Endothelial cell of umbilical vein (primary cell): ENCODE measurements at regions not wholly inside any gene's neighbourhood (a gene's known extent, or its start where the extent isn't known, plus 50 kb on each side); places are given as distances from the start of the nearest gene placed in this dataset.

Source experiments
- BruUV-seq: library from RNA; stranded (reverse); fragments of 400-500 nt; replicated peaks from 2 replicates; lab custom pipeline; 2021; lab: Mats Ljungman, UMichigan
- CTCF ChIA-PET: fragments of 300-600, 350-600 bp; sonication (Branson Sonifier 250); formaldehyde crosslinking; loops from one replicate; lab custom pipeline; 2021; ENCODE audit warnings: antibody characterized with exemption, inconsistent platforms; lab: Charles Lee
- POLR2A ChIA-PET: fragments of 300-600, 350-600 bp; sonication (Branson Sonifier 250); formaldehyde crosslinking; loops from one replicate; lab custom pipeline; 2021; ENCODE audit warnings: antibody characterized with exemption, inconsistent platforms; lab: Charles Lee
- DNase-seq: peaks from one replicate; pipeline ENCODE4 v3.0.0-alpha.2; 2011; ENCODE audit warnings: low read depth, low spot score
- FAIRE-seq: peaks from 2 replicates; lab custom pipeline; 2011; peaks lifted over from hg19 to GRCh38; lab: Jason Lieb, UNC
- H2AFZ ChIP-seq: 2 replicates; pipeline ENCODE4 v1.6.0; 2012; ENCODE audit warnings: low read depth, low read length, control low read depth, inconsistent platforms
- H3K27ac ChIP-seq: 2 replicates; pipeline ENCODE4 v1.5.1; 2011; ENCODE audit warnings: low read depth, mild to moderate bottlenecking, control low read depth, low read length, moderate library complexity; ENCODE audit not compliant: insufficient read depth
- H3K27me3 ChIP-seq, 2 experiments: 2 replicates each; pipeline versions ENCODE4 v1.6.0 to v1.6.1; 2011; ENCODE audit warnings: low read length in 2 of 2, mixed read lengths in 1 of 2; ENCODE audit not compliant: control insufficient read depth in 2 of 2, insufficient read depth in 2 of 2
- H3K36me3 ChIP-seq, 2 experiments: 2 replicates in 1 of 2; 3 replicates in 1 of 2; pipeline ENCODE4 v1.5.1; 2011; ENCODE audit warnings: low read length in 2 of 2, mild to moderate bottlenecking in 1 of 2, moderate library complexity in 1 of 2; ENCODE audit not compliant: control insufficient read depth in 2 of 2, insufficient read depth in 2 of 2; ENCODE audit errors: extremely low read depth in 1 of 2
- H3K4me1 ChIP-seq: 3 replicates; pipeline ENCODE4 v1.5.1; 2011; ENCODE audit warnings: mild to moderate bottlenecking, low read length; ENCODE audit not compliant: control insufficient read depth, insufficient read depth; ENCODE audit errors: extremely low read depth
- H3K4me2 ChIP-seq: 2 replicates; pipeline ENCODE4 v1.6.1; 2011; ENCODE audit warnings: low read length, control low read depth, mixed read lengths; ENCODE audit not compliant: insufficient read depth
- H3K4me3 ChIP-seq, 3 experiments: fragments of 200-600 bp in 1 of 3; sonication (generic), shearing (Covaris generic) in 1 of 3; replicated peaks in 1 of 3; 2 replicates each; pipeline ENCODE4 v1.5.1; 2011 to 2016; ENCODE audit warnings: control low read depth in 3 of 3, low read length in 3 of 3, mild to moderate bottlenecking in 2 of 3, inconsistent platforms in 1 of 3, low read depth in 1 of 3, moderate library complexity in 1 of 3; ENCODE audit not compliant: insufficient read depth in 1 of 3
- H3K79me2 ChIP-seq: 2 replicates; pipeline ENCODE4 v1.6.0; 2012; ENCODE audit warnings: low read length, inconsistent platforms; ENCODE audit not compliant: control insufficient read depth, insufficient read depth
- H3K9ac ChIP-seq: replicated peaks from 2 replicates; pipeline ENCODE3; 2011; ENCODE audit warnings: low read length, control low read depth; ENCODE audit not compliant: insufficient read depth; ENCODE audit errors: extremely low read depth
- H3K9me1 ChIP-seq: replicated peaks from 3 replicates; pipeline ENCODE4 v1.6.0; 2011; ENCODE audit warnings: mild to moderate bottlenecking, low read length; ENCODE audit not compliant: control insufficient read depth, insufficient read depth; ENCODE audit errors: extremely low read depth
- H3K9me3 ChIP-seq: replicated peaks from 2 replicates; pipeline ENCODE4 v1.5.1; 2012; ENCODE audit warnings: low read length, inconsistent platforms; ENCODE audit not compliant: control insufficient read depth, insufficient read depth
- H4K20me1 ChIP-seq: replicated peaks from 2 replicates; pipeline ENCODE3; 2011; ENCODE audit warnings: mild to moderate bottlenecking, low read length; ENCODE audit not compliant: control insufficient read depth, insufficient read depth; ENCODE audit errors: extremely low read depth
- CTCF ChIP-seq, 2 donors: IDR thresholded peaks; 1 replicate in 1 of 2; 2 replicates in 1 of 2; pipeline ENCODE4 v1.5.1; 2011; ENCODE audit warnings: low read length in 2 of 2, mild to moderate bottlenecking in 2 of 2, moderate library complexity in 2 of 2, control low read depth in 1 of 2, inconsistent platforms in 1 of 2, low read depth in 1 of 2; ENCODE audit not compliant: insufficient read depth in 1 of 2; ENCODE audit errors: extremely low read depth in 1 of 2
- EZH2 ChIP-seq: IDR thresholded peaks from 2 replicates; pipeline ENCODE4 v1.6.1; 2012; ENCODE audit warnings: borderline replicate concordance, low read depth, mild to moderate bottlenecking, moderate library complexity, low read length, inconsistent platforms; ENCODE audit not compliant: severe bottlenecking
- FOS ChIP-seq: IDR thresholded peaks from 2 replicates; pipeline ENCODE4 v1.6.1; 2011; ENCODE audit warnings: mild to moderate bottlenecking, low read length, moderate library complexity, borderline replicate concordance; ENCODE audit not compliant: insufficient read depth
- GATA2 ChIP-seq: IDR thresholded peaks from 2 replicates; pipeline ENCODE4 v1.7.0; 2011; ENCODE audit warnings: low read depth, mild to moderate bottlenecking, moderate library complexity, mixed read lengths, low read length; ENCODE audit not compliant: insufficient read length, insufficient read depth
- JUN ChIP-seq: IDR thresholded peaks from 2 replicates; pipeline ENCODE4 v1.6.1; 2011; ENCODE audit warnings: borderline replicate concordance, low read depth; ENCODE audit not compliant: insufficient read length, insufficient read depth
- MAX ChIP-seq: IDR thresholded peaks from 2 replicates; pipeline ENCODE4 v1.6.1; 2011; ENCODE audit not compliant: insufficient read depth, insufficient read length
- MYC ChIP-seq: IDR thresholded peaks from one replicate; pipeline ENCODE4 v1.6.1; 2011; ENCODE audit warnings: mild to moderate bottlenecking, low read depth, low read length
- POLR2A ChIP-seq: IDR thresholded peaks from 2 replicates; pipeline ENCODE4 v1.6.1; 2012; ENCODE audit warnings: low read depth, mild to moderate bottlenecking, control low read depth, low read length
- POLR2AphosphoS5 ChIP-seq: IDR thresholded peaks from 2 replicates; pipeline ENCODE4 v1.6.1; 2012; ENCODE audit warnings: low read depth, mild to moderate bottlenecking, control low read depth, low read length, moderate library complexity; ENCODE audit not compliant: insufficient read depth
- dilution Hi-C: fragments of 300-500 bp; cut with MboI; formaldehyde crosslinking; loops from one replicate; pipeline ENCODE4 v1.15.0; 2019; ENCODE audit warnings: low sequenced_read_pairs; ENCODE audit not compliant: extremely low pct_ligation_motif_present
- intact Hi-C: fragments of 100-400 bp; cut with micrococcal nuclease; formaldehyde crosslinking; loops from one replicate; pipeline ENCODE4 v1.10.0; 2022

DNA sequence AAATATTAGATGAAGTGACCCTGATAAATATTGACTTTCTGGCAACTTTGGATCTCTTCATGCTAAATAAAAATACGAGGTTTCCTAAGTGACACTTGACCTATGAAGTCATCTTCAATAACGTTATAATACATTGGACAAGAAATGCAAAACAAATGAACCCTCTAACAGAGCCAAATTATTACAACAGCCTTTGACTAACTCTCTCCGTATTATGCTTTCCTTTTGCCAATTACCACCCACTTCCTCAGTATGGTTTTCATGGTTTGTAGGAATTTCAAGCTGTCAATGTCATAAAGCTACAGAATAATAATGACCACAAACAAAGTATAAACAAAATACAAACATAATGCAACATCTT, 210.5 kb downstream of the MOXD1 start:
- FAIRE-seq (no peak), DNase-seq (peak; percentile 37)
- H3K79me2 ChIP-seq = no peaks in the 10 kb centered on the region
- no peak overlapping the region for H3K4me3 ChIP-seq
- no peaks in the 10 kb centered on the region for H3K36me3 ChIP-seq
- H3K9ac ChIP-seq = no peak overlapping the region
- BruUV-seq = no TSS peak
- CTCF ChIA-PET = interaction anchor here (0.7 to 1.8 kb wide), 3 partner anchors 11 to 89 kb away, joined by 3 to 7 read pairs (median 3); no protein-coding TSS in a partner anchor
- intact Hi-C loops (no loop called here), dilution Hi-C loops (no loop called here)
- H3K27ac ChIP-seq = no peak overlapping the region
- H3K27me3 ChIP-seq = no peaks in the 10 kb centered on the region
- POLR2A ChIA-PET = no interaction called here
- no peaks in the 10 kb centered on the region for H3K9me1 ChIP-seq
- peak overlapping the region; percentile 33 for H2AFZ ChIP-seq
- peaks cover 22% of the 10 kb centered on the region for H3K4me1 ChIP-seq
- TF ChIP-seq POLR2AphosphoS5 (no peak), JUN (no peak), CTCF (IDR thresholded peaks at IDR 0.05; ENCODE audit: extremely low read depth in 1 of 2, insufficient read depth in 1 of 2, low read depth in 1 of 2, low read length in 2 of 2) (no peak), MAX (no peak), POLR2A (no peak), MYC (no peak), EZH2 (no peak), GATA2 (no peak), FOS (no peak)
- H4K20me1 ChIP-seq = no peaks in the 10 kb centered on the region
- H3K4me2 ChIP-seq = no peak overlapping the region
- H3K9me3 ChIP-seq = no peaks in the 10 kb centered on the region
